ENCODE measurements at regions not wholly inside any gene's neighbourhood (a gene's known extent, or its start where the extent isn't known, plus 50 kb on each side); places are given as distances from the start of the nearest gene placed in this dataset.

DNA sequence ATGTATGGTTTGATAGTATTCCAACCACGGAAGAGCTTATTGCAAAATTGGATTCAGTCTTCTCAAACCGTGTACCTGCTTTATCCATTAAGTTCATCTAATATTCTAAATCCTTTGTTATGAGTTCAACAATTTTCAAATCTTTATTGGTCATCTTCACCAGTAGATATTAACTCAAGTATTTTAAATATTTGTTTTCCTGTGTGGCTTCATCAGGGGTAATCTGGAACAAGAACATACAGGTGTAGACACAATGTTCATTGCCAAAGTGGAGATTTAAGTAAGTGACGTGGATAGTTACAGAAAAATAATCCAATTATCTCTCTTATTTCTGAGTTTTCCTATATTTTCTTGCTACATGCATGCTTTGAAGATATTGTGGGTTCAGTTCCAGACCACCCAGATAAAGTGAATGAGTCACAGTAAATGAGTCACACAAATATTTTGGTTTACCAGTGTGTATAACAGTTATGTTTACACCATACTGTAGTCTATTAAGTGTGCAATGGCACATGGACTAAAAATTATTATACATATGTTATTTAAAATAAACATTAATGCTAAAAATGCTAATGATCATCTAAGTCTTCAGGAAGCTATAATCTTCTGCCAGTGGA lies 429.0 kb upstream of the POT1 start:
- TF ChIP-seq PATZ1 (CRISPR knock-in tag; IDR thresholded peaks at IDR 0.05; ENCODE audit: borderline replicate concordance) = no peak
- TF ChIP-seq TOX (CRISPR knock-in tag; IDR thresholded peaks at IDR 0.05; ENCODE audit: borderline replicate concordance) = no peak
- TF ChIP-seq CSDC2 (CRISPR knock-in tag; IDR thresholded peaks at IDR 0.05) = no peak
- no peak for TF ChIP-seq CREB5 (CRISPR knock-in tag; IDR thresholded peaks at IDR 0.05; ENCODE audit: low read depth)
- TF ChIP-seq ZFP3 (CRISPR knock-in tag; IDR thresholded peaks at IDR 0.05) = no peak
- TF ChIP-seq ZNF565 (CRISPR knock-in tag; conservative IDR thresholded peaks at IDR 0.05; ENCODE audit: low read depth) = no peak
- TF ChIP-seq, protein P1, sequence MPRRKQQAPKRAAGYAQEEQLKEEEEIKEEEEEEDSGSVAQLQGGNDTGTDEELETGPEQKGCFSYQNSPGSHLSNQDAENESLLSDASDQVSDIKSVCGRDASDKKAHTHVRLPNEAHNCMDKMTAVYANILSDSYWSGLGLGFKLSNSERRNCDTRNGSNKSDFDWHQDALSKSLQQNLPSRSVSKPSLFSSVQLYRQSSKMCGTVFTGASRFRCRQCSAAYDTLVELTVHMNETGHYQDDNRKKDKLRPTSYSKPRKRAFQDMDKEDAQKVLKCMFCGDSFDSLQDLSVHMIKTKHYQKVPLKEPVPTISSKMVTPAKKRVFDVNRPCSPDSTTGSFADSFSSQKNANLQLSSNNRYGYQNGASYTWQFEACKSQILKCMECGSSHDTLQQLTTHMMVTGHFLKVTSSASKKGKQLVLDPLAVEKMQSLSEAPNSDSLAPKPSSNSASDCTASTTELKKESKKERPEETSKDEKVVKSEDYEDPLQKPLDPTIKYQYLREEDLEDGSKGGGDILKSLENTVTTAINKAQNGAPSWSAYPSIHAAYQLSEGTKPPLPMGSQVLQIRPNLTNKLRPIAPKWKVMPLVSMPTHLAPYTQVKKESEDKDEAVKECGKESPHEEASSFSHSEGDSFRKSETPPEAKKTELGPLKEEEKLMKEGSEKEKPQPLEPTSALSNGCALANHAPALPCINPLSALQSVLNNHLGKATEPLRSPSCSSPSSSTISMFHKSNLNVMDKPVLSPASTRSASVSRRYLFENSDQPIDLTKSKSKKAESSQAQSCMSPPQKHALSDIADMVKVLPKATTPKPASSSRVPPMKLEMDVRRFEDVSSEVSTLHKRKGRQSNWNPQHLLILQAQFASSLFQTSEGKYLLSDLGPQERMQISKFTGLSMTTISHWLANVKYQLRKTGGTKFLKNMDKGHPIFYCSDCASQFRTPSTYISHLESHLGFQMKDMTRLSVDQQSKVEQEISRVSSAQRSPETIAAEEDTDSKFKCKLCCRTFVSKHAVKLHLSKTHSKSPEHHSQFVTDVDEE (CRISPR knock-in tag; IDR thresholded peaks at IDR 0.05) = no peak
- TF ChIP-seq ARNTL (CRISPR knock-in tag; IDR thresholded peaks at IDR 0.05; ENCODE audit: borderline replicate concordance, low read depth) = no peak
- TF ChIP-seq OSR1 (CRISPR knock-in tag; IDR thresholded peaks at IDR 0.05) = no peak
- no peak for TF ChIP-seq GLIS3 (CRISPR knock-in tag; IDR thresholded peaks at IDR 0.05)
- no peak for TF ChIP-seq BACH2 (CRISPR knock-in tag; IDR thresholded peaks at IDR 0.05; ENCODE audit: borderline replicate concordance)
